Chondrocyte (in vitro differentiated cells): ENCODE measurements at regions not wholly inside any gene's neighbourhood (a gene's known extent, or its start where the extent isn't known, plus 50 kb on each side); places are given as distances from the start of the nearest gene placed in this dataset.
A peak's percentile ranks its signal among the peaks of the same experiment; 100 is the strongest.

ENCODE experiments used
- DNase-seq: peaks from one replicate; pipeline ENCODE4 v3.0.0; 2021; ENCODE audit warnings: mixed read lengths, low spot score
- H3K27ac Mint-ChIP-seq: one replicate; pipeline ENCODE4 v1.8.0; 2021; ENCODE audit warnings: mild to moderate bottlenecking, moderate library complexity, mixed read lengths; ENCODE audit not compliant: unreplicated experiment
- H3K27me3 Mint-ChIP-seq: 2 replicates; pipeline ENCODE4 v1.8.0; 2021; ENCODE audit warnings: low read depth, mixed read lengths
- H3K36me3 Mint-ChIP-seq: 2 replicates; pipeline ENCODE4 v1.8.0; 2021; ENCODE audit warnings: low read depth, mixed read lengths
- H3K4me1 Mint-ChIP-seq: 2 replicates; pipeline ENCODE4 v1.8.0; 2021; ENCODE audit warnings: low read depth, mild to moderate bottlenecking, mixed read lengths
- H3K4me3 Mint-ChIP-seq: one replicate; pipeline ENCODE4 v1.8.0; 2021; ENCODE audit warnings: mild to moderate bottlenecking, moderate library complexity, mixed read lengths; ENCODE audit not compliant: unreplicated experiment
- H3K9me3 Mint-ChIP-seq: 2 replicates; pipeline ENCODE4 v1.8.0; 2021; ENCODE audit warnings: low read depth, mixed read lengths
- CTCF ChIP-seq: fragments of 200-600 bp; sonication (generic); IDR thresholded peaks from 2 replicates; pipeline ENCODE4 v1.5.0; 2021; ENCODE audit warnings: antibody characterized with exemption, mild to moderate bottlenecking, moderate library complexity

- no peak for TF ChIP-seq CTCF
- Mint-ChIP-seq H3K4me1 (no peaks in the 10 kb centered on the region), H3K27me3 (no peaks in the 10 kb centered on the region), H3K4me3 (no peak overlapping the region), H3K27ac (no peak overlapping the region), H3K36me3 (peaks cover 2% of the 10 kb centered on the region), H3K9me3 (peaks cover 3% of the 10 kb centered on the region)
- DNase-seq, result no peak
Observed at GRCh38 chr6:140758169-140758877, 1374.4 kb upstream of the GJE1 start.

- no peak for TF ChIP-seq CTCF
Observed at GRCh38 chr6:140752234-140752633, 1377.8 kb upstream of the CITED2 start.

GRCh38 chr6:140747114-140747513, 1372.7 kb upstream of the CITED2 start:
- Mint-ChIP-seq H3K27ac (no peak overlapping the region), H3K4me3 (no peak overlapping the region), H3K36me3 (peaks cover 5% of the 10 kb centered on the region), H3K9me3 (peaks cover 34% of the 10 kb centered on the region), H3K27me3 (no peaks in the 10 kb centered on the region), H3K4me1 (peaks cover 3% of the 10 kb centered on the region)
- TF ChIP-seq CTCF, result no peak
- no peak for DNase-seq

More at GRCh38 chr6:140752234-140752633, 1377.8 kb upstream of the CITED2 start:
- Mint-ChIP-seq H3K4me1 (peaks cover 3% of the 10 kb centered on the region), H3K36me3 (peaks cover 3% of the 10 kb centered on the region), H3K9me3 (peaks cover 27% of the 10 kb centered on the region), H3K27ac (no peak overlapping the region), H3K27me3 (no peaks in the 10 kb centered on the region), H3K4me3 (no peak overlapping the region)
- no peak for DNase-seq

GRCh38 chr6:140744659-140745320, 1370.3 kb upstream of the CITED2 start:
- H3K27ac Mint-ChIP-seq, result no peak overlapping the region
- no peak for TF ChIP-seq CTCF

GRCh38 chr6:140736231-140736630, 1361.8 kb upstream of the CITED2 start:
- Mint-ChIP-seq H3K27me3 (no peaks in the 10 kb centered on the region), H3K4me3 (no peak overlapping the region), H3K27ac (peak overlapping the region; percentile 1), H3K36me3 (peaks cover 2% of the 10 kb centered on the region), H3K4me1 (peaks cover 35% of the 10 kb centered on the region), H3K9me3 (peaks cover 9% of the 10 kb centered on the region)
- no peak for TF ChIP-seq CTCF
- DNase-seq, result no peak

More at GRCh38 chr6:140744659-140745320, 1370.3 kb upstream of the CITED2 start:
- DNase-seq, result no peak
- Mint-ChIP-seq H3K27me3 (no peaks in the 10 kb centered on the region), H3K36me3 (peaks cover 2% of the 10 kb centered on the region), H3K4me1 (peaks cover 5% of the 10 kb centered on the region), H3K4me3 (no peak overlapping the region), H3K9me3 (peaks cover 24% of the 10 kb centered on the region)
